ENCODE measurements at regions not wholly inside any gene's neighbourhood (a gene's known extent, or its start where the extent isn't known, plus 50 kb on each side); places are given as distances from the start of the nearest gene placed in this dataset.

DNA sequence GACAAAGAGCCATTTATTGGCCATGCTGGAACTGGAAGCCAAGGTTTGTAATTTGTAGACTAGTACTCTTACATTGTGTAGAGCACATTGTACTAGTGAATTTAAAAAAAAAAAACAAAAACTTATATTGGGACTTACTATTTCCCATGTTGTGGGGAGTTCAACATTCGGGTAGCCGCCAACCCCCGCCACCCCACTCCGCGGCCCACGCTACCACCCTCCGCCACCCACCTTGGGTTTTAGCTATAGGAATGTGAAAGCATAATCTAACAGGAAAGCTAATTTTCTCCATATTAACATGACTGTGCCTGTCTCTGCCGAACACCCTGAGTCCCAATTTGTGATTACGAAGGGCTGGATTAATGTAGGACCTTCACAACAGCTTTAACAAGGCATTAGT is 275.8 kb downstream of the FIGN start:
- no peak for DNase-seq (ENCODE audit: low read depth)

DNA sequence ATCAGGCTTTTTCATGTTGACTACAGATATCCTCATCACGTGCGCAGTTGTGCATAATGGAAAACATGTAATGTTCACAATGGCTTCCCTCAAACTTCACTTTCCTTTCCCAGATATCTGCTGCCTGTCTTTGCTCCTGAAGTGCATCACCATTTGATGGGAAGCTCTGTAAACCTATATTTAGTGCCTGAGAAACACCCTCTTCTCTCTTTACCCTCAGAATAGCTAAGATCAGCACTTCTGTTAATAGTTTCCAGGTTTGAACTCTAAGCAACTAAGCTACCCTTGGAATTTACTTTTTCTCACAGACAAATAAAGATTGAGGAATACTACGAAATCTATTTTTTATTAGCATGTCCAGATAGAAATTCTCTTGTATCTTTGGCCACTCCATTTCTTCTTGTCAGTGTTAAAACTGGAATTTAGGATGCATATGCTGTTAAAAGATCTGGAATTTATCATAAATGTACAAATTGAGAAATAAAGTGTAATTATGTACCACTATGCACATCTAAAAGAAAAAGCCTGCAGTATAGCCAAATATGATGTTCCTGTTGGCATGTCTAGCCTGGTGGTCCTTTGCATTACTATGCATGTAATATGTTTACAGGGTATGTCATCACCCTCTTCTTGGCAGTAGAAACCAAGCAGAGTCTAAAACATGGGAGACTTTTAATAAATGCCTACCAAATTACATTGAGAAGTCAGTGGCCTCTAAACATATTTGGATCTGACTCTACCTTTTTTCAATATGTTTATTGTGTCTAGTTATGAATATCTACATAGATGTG is 278.7 kb downstream of the FIGN start:
- no peak for DNase-seq (ENCODE audit: low read depth)

DNA sequence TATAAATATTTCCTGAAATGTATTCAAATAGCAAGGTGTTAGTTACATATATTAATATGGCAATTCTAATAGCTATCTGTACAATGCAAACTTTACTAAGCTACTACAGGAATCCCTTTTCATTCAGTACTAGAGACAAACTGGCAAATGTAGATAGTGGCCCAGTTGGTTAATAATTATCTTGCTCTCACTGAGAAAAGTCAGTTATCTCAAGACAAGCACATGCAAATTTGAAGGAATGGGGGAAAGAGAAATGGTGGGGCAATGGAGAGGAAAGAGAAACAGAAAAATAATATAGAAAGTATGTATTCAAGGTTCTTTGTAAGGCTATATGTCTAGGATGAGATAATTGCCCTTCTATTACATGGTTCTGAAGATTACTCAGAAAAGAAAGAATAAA is 280.0 kb downstream of the FIGN start:
- DNase-seq (ENCODE audit: low read depth): no peak

DNA sequence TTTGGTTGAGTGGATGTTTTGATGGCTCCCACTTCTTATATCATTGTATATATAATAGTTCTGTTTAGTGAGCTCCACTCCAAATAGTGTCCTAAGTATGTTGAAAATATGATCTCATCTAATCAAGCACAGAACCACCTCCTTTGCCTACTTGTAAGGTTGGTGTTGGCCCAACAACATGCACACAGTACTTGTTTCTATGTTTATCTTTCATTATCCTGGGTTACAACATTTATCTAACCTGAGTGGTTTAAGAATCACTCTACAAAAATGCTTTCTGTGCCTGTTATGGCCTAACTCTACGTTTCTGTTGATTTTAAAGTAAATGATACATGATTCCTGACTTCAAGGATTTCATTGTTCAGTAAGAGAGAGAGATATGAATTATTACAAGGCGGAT is 281.9 kb downstream of the FIGN start:
- no peak for DNase-seq (ENCODE audit: low read depth)

DNA sequence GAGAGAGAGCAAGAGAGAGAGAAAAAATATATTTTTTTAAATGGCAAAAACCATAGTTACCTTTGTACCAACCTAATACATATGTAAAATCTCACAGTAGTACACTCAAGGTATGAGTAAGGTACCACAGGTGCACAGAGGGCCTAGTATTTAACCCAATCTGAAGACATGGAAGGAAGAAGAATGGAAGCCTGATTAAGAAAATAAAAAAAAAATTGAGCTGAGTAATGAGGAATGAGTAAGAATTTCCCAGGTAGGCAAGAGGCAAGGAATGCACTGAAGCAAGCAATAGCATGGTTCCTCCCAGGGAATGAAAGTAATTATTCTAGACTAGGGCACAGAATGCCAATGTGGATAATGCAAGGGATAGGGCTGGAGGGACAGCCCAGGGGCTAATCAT is 294.2 kb downstream of the FIGN start:
- DNase-seq (ENCODE audit: low read depth): no peak

DNA sequence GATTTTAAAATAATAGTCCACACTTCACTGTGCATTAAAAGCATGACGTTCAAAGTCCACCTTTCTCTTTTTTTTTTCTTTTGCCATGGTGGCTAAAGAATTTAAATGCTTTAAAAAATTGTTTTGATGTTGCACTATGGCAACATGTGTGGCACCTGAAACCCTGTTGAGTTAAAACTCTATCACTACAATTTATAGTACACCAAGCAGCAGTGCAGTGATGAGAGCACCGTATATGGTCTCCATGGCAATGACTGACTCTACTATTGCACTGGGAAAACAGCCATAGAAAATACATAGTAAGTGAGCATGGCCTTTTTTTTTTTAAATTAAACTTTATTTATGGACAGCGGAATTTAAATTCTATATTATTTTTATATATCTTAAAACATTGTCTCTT is 298.8 kb downstream of the FIGN start:
- no peak for DNase-seq (ENCODE audit: low read depth)

DNA sequence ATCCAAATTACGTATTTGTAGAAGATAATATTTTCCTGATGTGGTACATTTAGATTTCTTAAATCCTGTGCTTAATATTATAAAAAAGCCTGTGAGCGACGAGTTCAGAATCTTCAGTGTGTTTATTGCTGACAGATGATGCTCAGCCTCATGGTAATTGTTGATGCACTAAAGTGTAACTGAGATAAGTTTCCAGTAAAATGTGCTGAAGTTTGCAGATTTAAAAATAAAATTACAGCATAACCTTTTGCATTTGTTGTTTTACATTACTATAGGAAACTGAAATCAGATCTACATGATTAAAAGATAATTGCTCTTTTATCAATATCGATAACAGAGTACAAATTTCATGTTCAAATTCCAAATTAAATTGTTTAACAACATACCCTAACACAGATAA is 307.6 kb downstream of the FIGN start:
- no peak for DNase-seq (ENCODE audit: low read depth)

DNA sequence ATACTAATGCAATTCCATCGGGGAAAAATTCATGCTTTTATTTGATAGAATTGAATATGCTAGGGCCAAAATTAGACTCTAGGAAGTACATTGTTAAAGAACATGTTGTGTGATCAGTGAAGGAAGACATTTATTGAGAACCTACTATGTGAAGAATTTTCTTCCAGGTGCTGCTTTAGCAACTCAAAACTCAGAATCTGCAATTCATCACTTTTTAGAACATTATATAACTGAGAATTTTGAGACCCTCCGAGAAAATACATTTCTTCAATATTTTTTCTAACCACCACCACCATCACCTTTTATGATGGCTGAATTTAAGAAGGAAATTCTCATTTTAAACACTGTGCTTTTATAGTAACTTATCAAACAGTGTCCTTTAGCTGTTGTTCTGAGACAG is 315.2 kb downstream of the FIGN start:
- no peak for DNase-seq (ENCODE audit: low read depth)

DNA sequence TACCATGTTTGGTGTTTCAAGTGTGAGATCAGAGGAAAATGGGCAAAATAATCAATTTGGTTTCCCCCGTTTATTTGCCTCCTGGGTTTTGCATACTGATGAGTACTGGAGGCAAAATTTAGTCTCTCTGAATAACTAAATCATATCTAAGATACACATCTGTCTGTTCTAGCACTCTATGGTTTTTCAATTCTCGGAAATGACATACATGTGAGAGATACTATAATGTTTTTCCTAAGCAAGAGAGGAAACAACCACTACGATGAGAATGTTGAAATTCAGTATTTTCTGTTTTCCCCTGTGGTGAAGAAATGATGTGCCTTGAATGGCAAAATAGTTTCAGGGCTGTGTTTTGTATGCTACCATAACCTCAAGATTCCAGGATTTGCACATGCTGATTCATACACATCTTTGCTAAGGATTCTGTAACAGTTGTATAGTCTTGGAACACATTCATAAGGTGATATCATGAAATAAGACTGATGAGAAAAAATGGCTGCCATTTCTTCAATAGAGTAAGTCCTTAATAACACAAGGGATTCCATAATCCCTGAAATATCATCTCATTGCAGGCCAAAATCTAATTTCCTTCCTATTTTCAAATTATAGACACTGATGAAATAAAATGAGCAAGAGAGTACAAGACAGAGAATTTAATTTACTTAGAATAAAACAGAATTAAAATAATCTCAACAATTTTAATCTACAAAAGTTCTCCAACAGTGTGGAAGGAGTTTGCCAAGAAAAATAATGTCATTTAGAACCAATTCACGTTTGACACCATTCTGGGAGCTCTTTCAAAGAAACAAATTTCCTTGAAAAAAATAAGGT is 316.6 kb downstream of the FIGN start:
- DNase-seq (ENCODE audit: low read depth): no peak

DNA sequence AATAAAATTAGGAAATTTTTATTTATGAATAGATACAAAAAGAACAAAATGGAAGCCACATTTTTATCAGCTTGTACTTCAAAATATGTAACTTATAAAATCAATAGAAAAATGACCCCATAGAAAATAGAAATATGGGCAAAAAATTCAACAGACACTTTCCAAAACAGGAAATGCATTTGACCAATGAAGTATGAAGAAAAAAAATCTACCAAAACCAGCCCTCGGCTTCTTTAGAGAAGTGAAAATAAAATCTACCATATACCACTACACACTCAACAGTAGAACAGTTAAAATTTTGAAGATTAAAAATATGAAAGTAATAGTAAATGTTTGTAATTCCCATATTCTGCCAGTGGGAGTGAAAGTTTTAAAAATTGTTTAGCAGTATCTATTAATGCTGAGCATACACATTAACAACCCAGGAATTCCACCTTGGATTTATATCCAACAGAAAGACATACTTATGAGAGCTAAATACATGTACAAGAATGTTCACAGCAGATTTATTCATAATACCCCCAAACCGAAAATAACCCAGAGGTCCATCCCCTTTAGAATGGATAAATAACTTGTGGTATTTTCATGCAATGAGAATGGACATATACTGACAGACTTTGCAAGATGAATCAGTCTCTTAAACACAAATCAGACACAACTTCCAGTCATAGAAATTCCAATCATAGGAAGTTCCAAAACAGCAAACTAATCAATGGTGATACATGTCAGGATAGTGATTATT is 318.0 kb downstream of the FIGN start:
- DNase-seq (ENCODE audit: low read depth): no peak

DNA sequence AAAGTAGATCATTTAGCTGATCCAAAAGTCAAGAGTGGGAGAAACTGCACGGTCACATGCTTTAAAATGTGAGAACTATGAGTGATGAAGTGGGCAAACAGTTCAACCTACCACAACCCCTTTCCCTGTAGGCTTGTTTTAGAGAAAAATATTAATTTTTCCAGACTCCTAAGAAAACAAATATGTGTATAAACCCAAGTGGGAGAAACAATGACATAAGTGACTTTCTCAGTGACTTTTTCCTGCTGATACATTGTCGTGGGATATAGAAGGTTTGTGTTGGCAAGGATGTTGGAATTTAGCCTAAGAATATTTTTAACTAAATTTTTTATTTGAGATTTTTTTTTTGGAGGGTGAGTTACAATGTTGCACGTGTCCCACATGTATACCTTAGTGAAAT is 321.7 kb downstream of the FIGN start:
- DNase-seq (ENCODE audit: low read depth): no peak

DNA sequence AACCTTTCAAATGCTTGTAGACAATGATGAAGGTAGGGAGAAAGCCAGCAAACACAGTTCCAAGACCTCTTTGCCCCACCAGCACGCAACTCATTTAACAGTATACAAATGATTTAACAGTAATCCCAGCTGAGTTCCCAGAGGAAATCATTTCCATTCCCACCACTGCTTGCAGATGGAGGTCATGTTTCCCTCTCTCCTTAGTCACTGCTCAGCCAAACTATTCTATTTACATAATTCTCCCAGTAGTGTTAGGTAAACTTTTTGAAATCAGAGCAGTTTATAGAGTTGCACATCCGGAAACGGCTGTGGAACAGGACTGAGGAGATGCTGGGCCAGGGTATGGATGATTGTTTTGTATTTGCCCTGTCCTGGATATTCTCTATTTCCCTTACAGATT is 328.5 kb downstream of the FIGN start:
- no peak for DNase-seq (ENCODE audit: low read depth)

DNA sequence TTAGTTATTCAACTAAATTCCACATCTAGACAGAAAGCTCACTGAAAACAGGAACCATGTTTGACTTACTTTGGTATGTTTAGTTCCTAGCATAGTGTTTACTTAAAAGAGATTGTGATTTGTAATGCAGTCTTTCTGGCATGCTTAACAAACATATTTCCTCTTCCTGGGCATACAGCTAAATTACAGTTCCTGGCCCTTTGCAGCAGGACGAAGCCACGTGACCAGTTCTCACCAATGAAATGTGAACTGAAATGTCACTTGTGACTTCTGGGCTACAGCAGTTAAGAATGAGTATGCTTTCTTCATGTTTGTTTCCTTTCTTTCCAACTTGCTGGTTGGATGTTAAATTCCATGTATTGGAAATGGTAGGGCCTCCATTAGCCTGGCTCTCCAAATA is 330.5 kb downstream of the FIGN start:
- no peak for DNase-seq (ENCODE audit: low read depth)

DNA sequence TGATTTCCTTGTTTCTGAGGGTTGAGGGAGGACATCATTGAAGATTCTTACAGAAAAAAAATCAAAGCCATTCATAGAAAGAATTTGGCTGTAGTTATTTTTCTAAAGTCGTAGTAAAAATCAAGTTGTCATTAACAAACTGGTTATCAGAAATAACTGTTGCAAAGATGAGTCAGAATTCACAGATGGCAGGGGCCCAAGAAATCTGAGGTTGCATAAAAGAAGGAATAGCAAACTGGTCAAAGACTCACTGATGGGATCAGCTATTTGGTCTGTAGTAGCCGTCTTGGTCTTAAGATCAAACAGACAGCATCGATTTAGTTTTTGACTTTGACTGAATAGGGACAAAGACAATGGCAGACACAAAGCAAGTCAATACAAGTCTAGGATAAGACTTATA is 334.3 kb downstream of the FIGN start:
- no peak for DNase-seq (ENCODE audit: low read depth)

DNA sequence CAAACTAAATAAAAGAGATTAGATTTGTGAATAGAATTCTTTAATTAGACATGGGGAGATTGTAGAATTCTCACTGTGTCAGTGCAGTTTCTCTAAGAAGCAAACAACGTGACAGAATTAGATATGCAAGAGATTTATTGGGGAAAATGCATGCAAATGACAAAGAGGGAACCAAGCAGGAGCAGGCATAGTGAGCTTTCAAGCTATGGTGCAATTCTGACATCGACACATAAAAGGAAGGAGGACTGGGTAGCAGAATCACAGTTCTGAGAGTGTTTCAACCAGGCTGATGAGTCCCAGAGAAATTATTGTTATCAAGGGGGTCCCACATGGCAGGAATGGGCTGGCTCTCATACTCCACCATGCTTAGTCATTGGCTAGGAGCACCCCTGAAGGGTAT is 338.4 kb downstream of the FIGN start:
- DNase-seq (ENCODE audit: low read depth): no peak

DNA sequence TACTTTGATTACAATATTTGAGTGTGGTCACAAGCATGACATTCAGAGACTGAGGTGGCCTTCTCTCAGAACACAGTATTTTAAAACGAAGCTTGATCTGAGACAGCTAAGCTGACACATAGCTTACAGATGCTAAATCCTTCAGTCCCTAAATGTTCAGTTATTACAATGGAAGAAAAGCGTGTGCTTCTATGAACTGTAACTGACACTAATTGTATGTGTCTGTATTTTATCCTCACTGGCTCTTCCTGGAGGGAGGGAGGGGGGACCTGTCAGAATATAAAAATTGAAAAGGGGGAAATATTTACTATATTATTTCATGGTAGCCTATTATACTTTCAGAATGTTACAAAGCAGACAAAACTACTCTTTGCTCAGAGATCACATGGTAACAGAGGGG is 340.2 kb downstream of the FIGN start:
- no peak for DNase-seq (ENCODE audit: low read depth)

DNA sequence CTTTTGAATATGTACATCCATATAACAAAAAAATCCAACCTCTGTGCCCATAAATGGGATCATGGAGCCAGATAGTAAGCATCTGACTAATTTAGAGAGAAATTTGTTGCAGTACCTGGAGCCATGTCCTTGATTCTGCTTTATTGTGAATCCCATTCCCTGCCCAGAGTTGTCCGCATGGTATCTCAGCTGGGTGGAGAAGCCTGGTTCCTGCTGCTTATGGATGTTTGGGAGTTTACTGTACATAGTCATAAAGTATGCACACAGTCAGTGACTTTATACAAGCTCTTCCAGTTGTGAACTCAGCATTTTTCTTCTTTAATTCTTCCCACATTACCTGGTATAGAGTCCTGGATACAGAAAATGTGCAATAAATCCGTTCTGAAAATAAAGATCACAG is 346.0 kb downstream of the FIGN start:
- DNase-seq (ENCODE audit: low read depth): no peak

DNA sequence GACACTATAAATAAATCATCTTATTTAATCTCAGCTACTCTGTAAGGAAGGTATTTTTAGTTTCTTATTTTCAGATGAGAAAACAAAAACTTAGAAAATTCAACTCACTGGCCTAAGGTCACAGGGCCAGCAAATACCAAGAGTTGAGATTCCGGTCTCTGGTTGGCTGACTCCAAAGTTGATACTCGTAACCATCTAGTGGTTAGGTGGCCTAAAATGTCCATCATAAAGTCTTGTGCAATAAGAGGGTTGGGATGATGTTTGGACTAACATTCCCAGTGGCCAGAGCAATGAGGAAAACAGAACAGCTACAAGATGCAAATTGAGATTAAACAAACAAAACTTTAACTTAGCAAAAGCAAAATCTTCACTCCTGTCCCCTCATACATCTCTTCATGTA is 360.3 kb downstream of the FIGN start:
- no peak for DNase-seq (ENCODE audit: low read depth)

DNA sequence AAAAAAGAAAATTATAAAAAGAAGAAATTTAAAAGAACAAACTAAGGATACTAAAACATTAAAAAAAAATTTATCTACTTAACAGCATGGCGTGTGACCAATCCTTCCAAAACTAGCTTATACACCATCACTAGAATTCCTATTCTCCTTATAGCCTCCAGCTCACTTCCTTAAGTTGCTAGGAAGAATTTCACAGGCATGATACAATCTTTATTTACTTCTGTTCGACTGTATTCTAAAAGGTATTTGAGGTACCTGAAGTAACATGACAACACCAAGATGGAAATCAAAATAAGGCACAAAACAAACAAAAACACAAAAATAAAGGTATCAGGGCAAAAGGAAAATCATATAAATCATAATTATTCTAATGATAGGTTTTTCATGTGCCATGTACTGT is 360.7 kb downstream of the FIGN start:
- DNase-seq (ENCODE audit: low read depth): no peak

DNA sequence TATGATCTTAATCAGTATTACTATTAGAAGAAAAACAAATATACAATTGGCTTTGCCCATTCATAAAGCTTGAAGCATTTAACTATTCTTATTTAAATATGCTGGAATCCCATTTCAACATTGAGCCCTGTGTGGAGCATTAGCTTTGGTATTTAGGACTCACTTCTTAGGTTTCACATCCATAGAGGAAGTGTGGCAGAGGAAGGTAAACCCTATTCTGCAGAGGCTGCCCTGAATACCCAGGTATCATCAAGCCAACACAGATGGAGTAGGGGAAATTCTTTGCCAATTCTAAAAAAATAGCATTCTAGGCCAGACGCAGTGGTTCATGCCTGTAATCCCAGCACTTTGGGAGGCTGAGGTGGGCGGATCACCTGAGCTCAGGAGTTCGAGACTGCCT is 361.5 kb downstream of the FIGN start:
- no peak for DNase-seq (ENCODE audit: low read depth)

DNA sequence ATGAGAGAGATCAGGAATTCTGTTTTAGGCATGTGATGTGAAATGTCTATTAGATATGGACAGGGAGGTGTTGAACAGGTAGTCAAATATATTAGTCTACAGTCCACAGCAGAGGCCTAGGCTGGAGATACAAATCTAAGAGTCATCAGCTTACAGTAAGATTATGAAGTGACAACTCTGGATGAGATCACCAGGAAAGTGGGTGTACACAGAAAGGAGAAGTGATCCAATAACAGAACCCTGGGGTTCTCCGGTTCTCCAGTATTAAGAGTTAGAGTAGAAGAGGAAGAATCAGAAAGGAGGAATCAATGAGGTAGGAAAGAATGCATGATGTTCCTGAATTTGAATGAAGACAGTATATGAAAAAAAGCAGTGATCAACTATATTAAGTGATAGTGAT is 362.3 kb downstream of the FIGN start:
- no peak for DNase-seq (ENCODE audit: low read depth)

DNA sequence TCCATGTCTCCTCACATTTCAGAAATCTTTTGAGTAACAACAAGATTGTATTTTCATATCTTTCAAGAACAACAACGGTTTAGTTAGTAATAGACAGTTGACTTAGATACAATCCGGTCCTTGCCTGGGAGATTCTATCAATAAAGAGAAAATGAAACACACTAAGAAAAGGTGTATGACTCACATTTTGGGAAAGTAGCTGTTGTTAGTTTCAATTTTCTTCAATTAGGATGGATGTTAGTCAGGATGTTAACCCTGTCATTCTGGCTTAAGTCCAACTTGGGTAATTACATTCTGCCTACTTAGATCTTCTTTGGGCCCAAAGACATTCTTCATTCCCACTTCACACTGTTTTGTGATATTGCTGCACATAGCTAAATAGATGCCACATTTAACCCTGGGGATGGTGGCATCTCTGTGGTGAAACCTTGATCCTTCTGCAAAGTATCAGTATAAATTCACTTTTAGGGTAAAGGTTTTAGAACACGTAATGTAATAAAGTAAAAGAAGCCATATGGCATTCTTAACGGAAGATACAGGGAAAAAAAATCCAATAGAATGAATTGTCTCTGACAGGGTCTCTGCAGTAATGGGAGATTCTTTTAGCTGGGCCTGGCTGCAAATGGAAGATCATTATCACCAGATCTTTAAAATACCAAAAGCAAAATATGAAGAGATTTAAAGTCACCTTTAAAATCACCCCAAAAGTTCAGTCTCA is 365.5 kb downstream of the FIGN start:
- DNase-seq (ENCODE audit: low read depth): no peak
